ENCODE measurements at regions not wholly inside any gene's neighbourhood (a gene's known extent, or its start where the extent isn't known, plus 50 kb on each side); places are given as distances from the start of the nearest gene placed in this dataset.

- no peak for DNase-seq
Observed at GRCh38 chr7:21370283-21370982, 57.5 kb upstream of the SP4 start.

GRCh38 chr7:21371360-21371759 is 56.5 kb upstream of the SP4 start:
- no peak for DNase-seq

- DNase-seq: no peak
Observed at GRCh38 chr7:21373031-21373430, 54.9 kb upstream of the SP4 start.

GRCh38 chr7:21374134-21374533 is 53.7 kb upstream of the SP4 start:
- no peak for DNase-seq

- no peak for DNase-seq
Observed at GRCh38 chr7:21377545-21377944, 50.3 kb upstream of the SP4 start.
